HPDE6-E6E7 (cell line): ENCODE measurements at regions not wholly inside any gene's neighbourhood (a gene's known extent, or its start where the extent isn't known, plus 50 kb on each side); places are given as distances from the start of the nearest gene placed in this dataset.

ENCODE experiments used
- DNase-seq: peaks from one replicate; pipeline ENCODE4 v3.0.0; 2011; ENCODE audit warnings: missing footprints; ENCODE audit errors: extremely low spot score

GRCh38 chr11:69393178-69393832, 88.2 kb upstream of the LINC01488 start:
- no peak for DNase-seq

GRCh38 chr11:69393865-69394233, 87.6 kb upstream of the LINC01488 start:
- no peak for DNase-seq

GRCh38 chr11:69394234-69394868, 87.1 kb upstream of the LINC01488 start:
- DNase-seq: no peak

GRCh38 chr11:69394869-69395246, 86.6 kb upstream of the LINC01488 start:
- no peak for DNase-seq

GRCh38 chr11:69395287-69395686, 86.2 kb upstream of the LINC01488 start:
- no peak for DNase-seq

- DNase-seq: no peak
Observed at GRCh38 chr11:69396051-69396947, 85.2 kb upstream of the LINC01488 start.

- no peak for DNase-seq
Observed at GRCh38 chr11:69396948-69397307, 84.5 kb upstream of the LINC01488 start.

- no peak for DNase-seq
Observed at GRCh38 chr11:69397732-69398131, 83.7 kb upstream of the LINC01488 start.

- peak; percentile 66 for DNase-seq
Observed at GRCh38 chr11:69398529-69399492, 82.7 kb upstream of the LINC01488 start.

- no peak for DNase-seq
Observed at GRCh38 chr11:69400140-69400539, 81.3 kb upstream of the LINC01488 start.

- no peak for DNase-seq
Observed at GRCh38 chr11:69400771-69401590, 80.5 kb upstream of the LINC01488 start.

GRCh38 chr11:69401715-69402114, 79.7 kb upstream of the LINC01488 start:
- DNase-seq: no peak

- no peak for DNase-seq
Observed at GRCh38 chr11:69402251-69402887, 79.1 kb upstream of the LINC01488 start.

GRCh38 chr11:69403556-69404215, 77.8 kb upstream of the LINC01488 start:
- DNase-seq: no peak

GRCh38 chr11:69406060-69406459, 75.4 kb upstream of the LINC01488 start:
- no peak for DNase-seq

GRCh38 chr11:69409812-69410645, 71.4 kb upstream of the LINC01488 start:
- no peak for DNase-seq

GRCh38 chr11:69411257-69411924, 70.1 kb upstream of the LINC01488 start:
- no peak for DNase-seq
